Progenitor cell of endocrine pancreas (in vitro differentiated cells): ENCODE measurements at regions not wholly inside any gene's neighbourhood (a gene's known extent, or its start where the extent isn't known, plus 50 kb on each side); places are given as distances from the start of the nearest gene placed in this dataset.

Experiments
- DNase-seq: peaks from one replicate; pipeline ENCODE4 v3.0.0; 2021; ENCODE audit warnings: low spot score; ENCODE audit not compliant: unreplicated experiment
- H3K27ac Mint-ChIP-seq: 2 replicates; pipeline ENCODE4 v1.8.0; 2021; ENCODE audit warnings: mild to moderate bottlenecking, moderate library complexity, mixed read lengths
- H3K27me3 Mint-ChIP-seq: 2 replicates; pipeline ENCODE4 v1.8.0; 2021; ENCODE audit warnings: mixed read lengths
- H3K36me3 Mint-ChIP-seq: 2 replicates; pipeline ENCODE4 v1.8.0; 2022; ENCODE audit warnings: mixed read lengths; ENCODE audit not compliant: insufficient read depth
- H3K4me1 Mint-ChIP-seq: 2 replicates; pipeline ENCODE4 v1.8.0; 2021; ENCODE audit warnings: low read depth, mixed read lengths
- H3K4me3 Mint-ChIP-seq: 2 replicates; pipeline ENCODE4 v1.8.0; 2021; ENCODE audit warnings: low read depth, mild to moderate bottlenecking, moderate library complexity, mixed read lengths
- H3K9me3 Mint-ChIP-seq: 2 replicates; pipeline ENCODE4 v1.8.0; 2021; ENCODE audit warnings: low read depth, mixed read lengths
- CTCF ChIP-seq: fragments of 200-600 bp; sonication (generic); IDR thresholded peaks from one replicate; pipeline ENCODE4 v1.5.0; 2021; ENCODE audit warnings: antibody characterized with exemption, mild to moderate bottlenecking; ENCODE audit not compliant: unreplicated experiment

- no peak for TF ChIP-seq CTCF
- H3K9me3 Mint-ChIP-seq = no peaks in the 10 kb centered on the region
- H3K4me1 Mint-ChIP-seq = peaks cover 17% of the 10 kb centered on the region
- no peak for DNase-seq
- no peak overlapping the region for H3K4me3 Mint-ChIP-seq
- peaks cover 17% of the 10 kb centered on the region for H3K36me3 Mint-ChIP-seq
- H3K27ac Mint-ChIP-seq = no peak overlapping the region
- no peaks in the 10 kb centered on the region for H3K27me3 Mint-ChIP-seq
Measured at GRCh38 chr1:184823080-184823479, 68.4 kb upstream of the EDEM3 start.

GRCh38 chr1:184822267-184822666, 67.6 kb upstream of the EDEM3 start:
- Mint-ChIP-seq H3K4me3 (no peak overlapping the region), H3K9me3 (peaks cover 4% of the 10 kb centered on the region), H3K27me3 (no peaks in the 10 kb centered on the region), H3K36me3 (peaks cover 22% of the 10 kb centered on the region), H3K27ac (no peak overlapping the region), H3K4me1 (peaks cover 15% of the 10 kb centered on the region)
- DNase-seq = no peak
- no peak for TF ChIP-seq CTCF

GRCh38 chr1:184821658-184822057, 67.0 kb upstream of the EDEM3 start:
- Mint-ChIP-seq H3K27me3 (no peaks in the 10 kb centered on the region), H3K27ac (no peak overlapping the region), H3K4me3 (no peak overlapping the region), H3K36me3 (peaks cover 26% of the 10 kb centered on the region), H3K4me1 (peaks cover 15% of the 10 kb centered on the region), H3K9me3 (peaks cover 4% of the 10 kb centered on the region)
- TF ChIP-seq CTCF = no peak
- no peak for DNase-seq

- Mint-ChIP-seq H3K9me3 (peaks cover 7% of the 10 kb centered on the region), H3K4me3 (no peak overlapping the region), H3K4me1 (peaks cover 15% of the 10 kb centered on the region), H3K36me3 (peaks cover 27% of the 10 kb centered on the region), H3K27ac (no peak overlapping the region), H3K27me3 (no peaks in the 10 kb centered on the region)
- no peak for TF ChIP-seq CTCF
- no peak for DNase-seq
Measured at GRCh38 chr1:184820956-184821355, 66.3 kb upstream of the EDEM3 start.

GRCh38 chr1:184820218-184820750, 65.6 kb upstream of the EDEM3 start:
- peaks cover 29% of the 10 kb centered on the region for H3K36me3 Mint-ChIP-seq
- no peak overlapping the region for H3K27ac Mint-ChIP-seq
- H3K9me3 Mint-ChIP-seq = peaks cover 11% of the 10 kb centered on the region
- TF ChIP-seq CTCF = no peak
- H3K4me3 Mint-ChIP-seq = no peak overlapping the region
- no peak for DNase-seq
- peaks cover 11% of the 10 kb centered on the region for H3K4me1 Mint-ChIP-seq
- no peaks in the 10 kb centered on the region for H3K27me3 Mint-ChIP-seq
